ENCODE measurements at regions not wholly inside any gene's neighbourhood (a gene's known extent, or its start where the extent isn't known, plus 50 kb on each side); places are given as distances from the start of the nearest gene placed in this dataset.

GRCh38 chr18:41145516-41145915, 809.5 kb upstream of the PIK3C3 start:
- Histone ChIP-seq H3K4me1 (replicated peaks in 1 of 4; ENCODE audit: control insufficient read depth in 3 of 4, insufficient read depth in 4 of 4, low read length in 3 of 4) (peaks cover 0 to 3% (median 0%) of the 10 kb centered on the region in 4 experiments; a peak in 1 of 7 replicates), H4K20me1 (replicated peaks in 1 of 2; ENCODE audit: control insufficient read depth in 1 of 2, insufficient read depth in 2 of 2, low read length in 2 of 2) (no peaks in the 10 kb centered on the region), H2BK120ac (replicated peaks; ENCODE audit: low read depth, low read length) (no peak overlapping the region), H3K23ac (ENCODE audit: insufficient read length) (no peak overlapping the region), H2AK5ac (ENCODE audit: low read depth, low read length) (no peak overlapping the region), H2BK15ac (ENCODE audit: low read length) (no peak overlapping the region), H2BK20ac (ENCODE audit: low read length) (no peak overlapping the region), H3K27me3 (replicated peaks in 1 of 4; ENCODE audit: control insufficient read depth in 3 of 4, extremely low read depth in 1 of 4, insufficient read depth in 3 of 4, low read length in 3 of 4) (no peaks in the 10 kb centered on the region), H3K9me3 (ENCODE audit: insufficient read depth in 2 of 2, low read depth in 1 of 2, low read length in 1 of 2) (no peaks in the 10 kb centered on the region), H3K4me3 (ENCODE audit: extremely low read depth in 1 of 4, insufficient read depth in 2 of 4, low read depth in 3 of 4, low read length in 4 of 4) (no peak overlapping the region), H3K23me2 (ENCODE audit: low read depth, low read length) (no peaks in the 10 kb centered on the region), H3K14ac (ENCODE audit: insufficient read length) (no peak overlapping the region), H3K56ac (replicated peaks; ENCODE audit: insufficient read length, low read depth, low read length) (no peak overlapping the region), H4K8ac (ENCODE audit: extremely low read depth, insufficient read depth, low read length) (no peak overlapping the region), H4K91ac (replicated peaks; ENCODE audit: insufficient read length, low read length) (no peak overlapping the region), H3K27ac (ENCODE audit: low read depth, low read length) (no peak overlapping the region), H2BK12ac (ENCODE audit: low read depth, low read length) (no peak overlapping the region), H4K5ac (ENCODE audit: insufficient read length, low read depth, low read length) (no peak overlapping the region), H3K4ac (replicated peaks; ENCODE audit: insufficient read length, low read depth, low read length) (no peak overlapping the region), H3K36me3 (ENCODE audit: control insufficient read depth in 2 of 4, insufficient read depth in 4 of 4, low read length in 3 of 4) (no peaks in the 10 kb centered on the region), H2AFZ (ENCODE audit: low read length) (no peak overlapping the region), H3K9ac (replicated peaks in 1 of 4; ENCODE audit: extremely low read depth in 1 of 4, low read depth in 3 of 4, low read length in 3 of 4) (no peak overlapping the region), H3K4me2 (ENCODE audit: insufficient read depth in 1 of 2, low read depth in 2 of 2, low read length in 2 of 2) (no peak overlapping the region), H3K79me2 (ENCODE audit: control insufficient read depth in 1 of 2, insufficient read depth in 2 of 2, low read length in 2 of 2) (no peaks in the 10 kb centered on the region), H3K79me1 (ENCODE audit: low read depth, low read length) (no peaks in the 10 kb centered on the region), H2BK5ac (ENCODE audit: low read depth, low read length) (no peak overlapping the region), H3K18ac (ENCODE audit: extremely low read depth, low read length) (no peak overlapping the region)
- no peak for DNase-seq (ENCODE audit: low read depth in 1 of 2, low spot score in 2 of 2)
- ChIA-PET CTCF (ENCODE audit: partially characterized antibody) (no interaction called here), POLR2A (ENCODE audit: partially characterized antibody) (no interaction called here)
- FAIRE-seq = no peak
- no peak for TF ChIP-seq CEBPB (IDR thresholded peaks at IDR 0.05; ENCODE audit: low read depth, low read length)
- no peak for TF ChIP-seq BACH1 (IDR thresholded peaks at IDR 0.05; ENCODE audit: low read length)
- no peak for TF ChIP-seq POU5F1 (IDR thresholded peaks at IDR 0.05; ENCODE audit: low read depth, low read length)
- no peak for TF ChIP-seq CBX8 (IDR thresholded peaks at IDR 0.05; ENCODE audit: borderline replicate concordance, low read depth, low read length)
- TF ChIP-seq, protein P1, sequence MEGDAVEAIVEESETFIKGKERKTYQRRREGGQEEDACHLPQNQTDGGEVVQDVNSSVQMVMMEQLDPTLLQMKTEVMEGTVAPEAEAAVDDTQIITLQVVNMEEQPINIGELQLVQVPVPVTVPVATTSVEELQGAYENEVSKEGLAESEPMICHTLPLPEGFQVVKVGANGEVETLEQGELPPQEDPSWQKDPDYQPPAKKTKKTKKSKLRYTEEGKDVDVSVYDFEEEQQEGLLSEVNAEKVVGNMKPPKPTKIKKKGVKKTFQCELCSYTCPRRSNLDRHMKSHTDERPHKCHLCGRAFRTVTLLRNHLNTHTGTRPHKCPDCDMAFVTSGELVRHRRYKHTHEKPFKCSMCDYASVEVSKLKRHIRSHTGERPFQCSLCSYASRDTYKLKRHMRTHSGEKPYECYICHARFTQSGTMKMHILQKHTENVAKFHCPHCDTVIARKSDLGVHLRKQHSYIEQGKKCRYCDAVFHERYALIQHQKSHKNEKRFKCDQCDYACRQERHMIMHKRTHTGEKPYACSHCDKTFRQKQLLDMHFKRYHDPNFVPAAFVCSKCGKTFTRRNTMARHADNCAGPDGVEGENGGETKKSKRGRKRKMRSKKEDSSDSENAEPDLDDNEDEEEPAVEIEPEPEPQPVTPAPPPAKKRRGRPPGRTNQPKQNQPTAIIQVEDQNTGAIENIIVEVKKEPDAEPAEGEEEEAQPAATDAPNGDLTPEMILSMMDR (IDR thresholded peaks at IDR 0.05; ENCODE audit: control extremely low read depth in 1 of 3, insufficient read depth in 1 of 3, low read depth in 1 of 3, low read length in 3 of 3) = no peak
- TF ChIP-seq, protein P2, sequence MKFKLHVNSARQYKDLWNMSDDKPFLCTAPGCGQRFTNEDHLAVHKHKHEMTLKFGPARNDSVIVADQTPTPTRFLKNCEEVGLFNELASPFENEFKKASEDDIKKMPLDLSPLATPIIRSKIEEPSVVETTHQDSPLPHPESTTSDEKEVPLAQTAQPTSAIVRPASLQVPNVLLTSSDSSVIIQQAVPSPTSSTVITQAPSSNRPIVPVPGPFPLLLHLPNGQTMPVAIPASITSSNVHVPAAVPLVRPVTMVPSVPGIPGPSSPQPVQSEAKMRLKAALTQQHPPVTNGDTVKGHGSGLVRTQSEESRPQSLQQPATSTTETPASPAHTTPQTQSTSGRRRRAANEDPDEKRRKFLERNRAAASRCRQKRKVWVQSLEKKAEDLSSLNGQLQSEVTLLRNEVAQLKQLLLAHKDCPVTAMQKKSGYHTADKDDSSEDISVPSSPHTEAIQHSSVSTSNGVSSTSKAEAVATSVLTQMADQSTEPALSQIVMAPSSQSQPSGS (IDR thresholded peaks at IDR 0.05; ENCODE audit: low read length) = no peak
- TF ChIP-seq EP300 (IDR thresholded peaks at IDR 0.05; ENCODE audit: borderline replicate concordance in 1 of 2, low read depth in 2 of 2, low read length in 2 of 2) = no peak
- TF ChIP-seq SP1 (IDR thresholded peaks at IDR 0.05; ENCODE audit: low read depth, low read length) = no peak
- TF ChIP-seq SIX5 (IDR thresholded peaks at IDR 0.05; ENCODE audit: low read depth, low read length) = no peak
- TF ChIP-seq SIRT6 (IDR thresholded peaks at IDR 0.05; ENCODE audit: low read length) = no peak
- no peak for TF ChIP-seq HDAC6 (IDR thresholded peaks at IDR 0.05; ENCODE audit: low read depth, low read length)
- no peak for TF ChIP-seq RAD21 (IDR thresholded peaks at IDR 0.05 in 1 of 2, conservative IDR thresholded peaks at IDR 0.05 in 1 of 2; ENCODE audit: low read depth in 2 of 2, low read length in 2 of 2)
- no peak for TF ChIP-seq CREB1 (IDR thresholded peaks at IDR 0.05)

All from H1 (cell line).